ENCODE measurements at regions not wholly inside any gene's neighbourhood (a gene's known extent, or its start where the extent isn't known, plus 50 kb on each side); places are given as distances from the start of the nearest gene placed in this dataset.

DNA sequence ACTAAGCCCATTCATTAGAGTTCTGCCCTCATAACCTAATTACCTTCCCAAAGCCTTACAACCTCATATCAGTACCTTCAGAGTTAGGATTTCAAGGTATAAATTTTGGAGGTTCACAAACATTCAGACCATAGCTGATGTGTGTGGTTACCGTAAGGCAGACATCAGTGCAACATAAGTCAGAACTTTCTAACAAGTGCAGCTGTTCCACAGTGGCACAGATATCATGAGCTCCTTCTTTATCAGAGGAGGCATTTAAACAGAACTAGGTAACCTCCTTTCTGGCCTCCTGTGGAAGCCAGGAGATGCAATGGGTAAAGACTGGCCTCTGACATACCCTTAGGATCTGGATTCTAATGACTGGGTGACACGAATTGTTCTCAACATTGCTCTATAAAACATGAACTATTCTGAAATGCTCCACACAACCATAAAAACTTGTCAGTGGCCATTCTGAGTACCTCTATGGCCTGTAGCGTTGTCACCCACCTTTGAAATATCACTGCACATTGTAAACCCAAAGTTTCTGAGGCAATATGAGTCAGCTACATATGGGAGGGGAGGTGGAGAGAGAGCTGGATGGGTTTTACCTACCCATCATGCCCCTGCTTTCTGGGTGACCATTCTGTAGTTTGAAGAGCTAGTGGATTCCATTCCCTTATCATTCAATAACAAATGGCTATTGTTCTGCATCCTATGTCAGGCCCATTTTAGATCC lies 546.0 kb upstream of the TBL1XR1 start:
- TF ChIP-seq POLR2A (IDR thresholded peaks at IDR 0.05; ENCODE audit: low read depth, low read length), result no peak
- no peak for TF ChIP-seq POLR2AphosphoS5 (IDR thresholded peaks at IDR 0.05; ENCODE audit: low read depth, low read length)
- no peak for TF ChIP-seq SPI1 (IDR thresholded peaks at IDR 0.05; ENCODE audit: low read depth, low read length)
- no peak for TF ChIP-seq TAF1 (IDR thresholded peaks at IDR 0.05; ENCODE audit: low read depth, low read length)

Data from GM12891 (cell line).